HFF-Myc (cell line): ENCODE measurements at regions not wholly inside any gene's neighbourhood (a gene's known extent, or its start where the extent isn't known, plus 50 kb on each side); places are given as distances from the start of the nearest gene placed in this dataset.
"Not testable (repeated sequence)": the region's sequence is repeated elsewhere in the genome, so short reads cannot be mapped to it uniquely, and the experiment has no call there.

ENCODE experiments used
- DNase-seq: peaks from one replicate; pipeline ENCODE4 v3.0.0-alpha.2; 2011; ENCODE audit warnings: low read depth; ENCODE audit errors: extremely low read depth
- H3K4me3 ChIP-seq: replicated peaks from 2 replicates; pipeline ENCODE4 v1.5.1; 2011; ENCODE audit warnings: low read depth, mild to moderate bottlenecking, control low read depth, low read length
- TF ChIP-seq, protein P1 (sequence below): IDR thresholded peaks from 2 replicates; pipeline ENCODE4 v1.5.1; 2012; ENCODE audit warnings: mild to moderate bottlenecking, low read depth, low read length, control low read depth; ENCODE audit errors: missing control alignments

DNA sequence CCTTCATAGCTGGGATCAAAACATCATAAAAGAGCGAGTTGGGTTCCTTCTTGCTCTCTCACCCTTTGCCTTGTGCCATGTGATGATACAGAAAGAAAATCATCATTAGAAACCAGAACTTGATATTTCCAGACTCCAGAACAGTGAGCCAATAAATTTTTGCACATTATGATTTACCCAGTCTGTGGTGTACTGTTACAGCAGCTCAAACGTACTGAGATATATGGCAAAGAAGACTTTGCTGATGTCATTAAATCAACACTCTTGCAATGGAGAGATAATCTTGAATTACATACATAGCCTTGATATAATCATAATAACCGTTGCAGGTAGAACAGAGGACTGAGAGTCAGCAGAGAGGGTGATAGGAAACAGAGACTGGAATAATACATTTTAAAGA lies 1271.6 kb downstream of the CDH12 start:
- no peak for DNase-seq
- TF ChIP-seq, protein P1, sequence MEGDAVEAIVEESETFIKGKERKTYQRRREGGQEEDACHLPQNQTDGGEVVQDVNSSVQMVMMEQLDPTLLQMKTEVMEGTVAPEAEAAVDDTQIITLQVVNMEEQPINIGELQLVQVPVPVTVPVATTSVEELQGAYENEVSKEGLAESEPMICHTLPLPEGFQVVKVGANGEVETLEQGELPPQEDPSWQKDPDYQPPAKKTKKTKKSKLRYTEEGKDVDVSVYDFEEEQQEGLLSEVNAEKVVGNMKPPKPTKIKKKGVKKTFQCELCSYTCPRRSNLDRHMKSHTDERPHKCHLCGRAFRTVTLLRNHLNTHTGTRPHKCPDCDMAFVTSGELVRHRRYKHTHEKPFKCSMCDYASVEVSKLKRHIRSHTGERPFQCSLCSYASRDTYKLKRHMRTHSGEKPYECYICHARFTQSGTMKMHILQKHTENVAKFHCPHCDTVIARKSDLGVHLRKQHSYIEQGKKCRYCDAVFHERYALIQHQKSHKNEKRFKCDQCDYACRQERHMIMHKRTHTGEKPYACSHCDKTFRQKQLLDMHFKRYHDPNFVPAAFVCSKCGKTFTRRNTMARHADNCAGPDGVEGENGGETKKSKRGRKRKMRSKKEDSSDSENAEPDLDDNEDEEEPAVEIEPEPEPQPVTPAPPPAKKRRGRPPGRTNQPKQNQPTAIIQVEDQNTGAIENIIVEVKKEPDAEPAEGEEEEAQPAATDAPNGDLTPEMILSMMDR: no peak
- H3K4me3 ChIP-seq: no peak overlapping the region

- no peak for DNase-seq
- H3K4me3 ChIP-seq: no peak overlapping the region
- TF ChIP-seq, protein P1: no peak
Measured at GRCh38 chr5:21574961-21575360, 1278.2 kb downstream of the CDH12 start.

DNA sequence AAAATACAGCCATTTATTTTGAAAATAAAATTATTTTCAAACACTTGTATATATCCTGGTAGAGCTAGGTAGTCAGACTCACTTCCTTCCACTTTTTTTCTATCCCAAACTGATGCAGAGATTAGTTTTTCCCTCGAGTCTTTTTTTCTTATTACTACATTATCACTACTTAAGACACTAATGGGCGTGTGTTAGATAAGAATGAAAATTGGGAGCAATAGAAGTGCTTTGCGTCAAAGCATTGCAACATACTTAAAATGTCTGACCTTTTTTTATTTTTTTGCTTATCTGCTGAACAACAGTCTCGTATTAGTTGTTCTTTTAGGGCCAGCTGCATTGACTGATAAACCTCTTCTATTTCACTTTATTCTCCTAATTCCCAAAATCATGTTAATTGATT lies 1278.7 kb downstream of the CDH12 start:
- H3K4me3 ChIP-seq: no peak overlapping the region
- no peak for DNase-seq
- TF ChIP-seq, protein P1: no peak

GRCh38 chr5:21573416-21574314 lies 1279.5 kb downstream of the CDH12 start:
- TF ChIP-seq, protein P1: no peak
- H3K4me3 ChIP-seq: no peak overlapping the region
- DNase-seq: no peak

DNA sequence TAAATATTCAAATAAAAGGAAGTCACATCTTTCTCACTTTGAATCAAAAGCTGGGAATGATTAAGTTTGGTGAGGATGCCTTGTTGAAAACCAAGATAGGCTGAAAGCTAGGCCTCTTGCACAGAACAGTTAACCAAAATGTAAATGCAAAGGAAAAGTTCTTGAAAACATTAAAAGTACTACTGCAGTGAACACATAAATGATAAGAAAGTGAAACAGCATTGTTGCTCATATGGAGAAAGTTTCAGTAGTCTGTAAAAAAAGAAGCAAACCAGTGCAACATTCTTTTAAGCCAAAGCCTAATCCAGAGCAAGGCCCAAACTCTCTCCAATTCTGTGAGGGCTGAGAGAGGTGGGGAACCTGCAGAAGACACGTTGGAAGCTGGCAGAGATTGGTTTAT lies 1281.9 kb downstream of the CDH12 start:
- DNase-seq, H3K4me3 ChIP-seq: not testable (repeated sequence)

DNA sequence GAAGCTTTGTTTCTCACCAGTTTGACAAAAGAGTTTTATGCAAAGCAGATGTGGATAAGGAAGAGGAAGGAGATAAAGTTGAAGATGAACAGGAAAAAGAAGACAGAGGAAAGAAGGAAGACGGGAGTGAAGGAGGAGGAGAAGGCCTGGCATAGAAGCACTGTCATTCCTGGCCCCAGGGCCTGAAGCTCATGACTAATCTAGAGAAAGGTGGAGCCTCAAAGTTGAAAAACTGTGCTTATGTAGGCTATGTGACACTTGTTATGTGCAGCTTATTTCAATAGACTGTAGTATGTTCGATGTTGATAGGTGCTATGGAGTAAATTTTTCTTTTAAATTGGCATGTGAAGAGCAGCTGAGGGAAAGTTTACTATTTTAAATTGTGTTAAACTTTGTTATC lies 1294.0 kb downstream of the CDH12 start:
- not testable (repeated sequence) for H3K4me3 ChIP-seq, DNase-seq

GRCh38 chr5:21552263-21552662 lies 1300.9 kb downstream of the CDH12 start:
- H3K4me3 ChIP-seq, DNase-seq: not testable (repeated sequence)

GRCh38 chr5:21550916-21551315 lies 1302.2 kb downstream of the CDH12 start:
- not testable (repeated sequence) for H3K4me3 ChIP-seq, DNase-seq

DNA sequence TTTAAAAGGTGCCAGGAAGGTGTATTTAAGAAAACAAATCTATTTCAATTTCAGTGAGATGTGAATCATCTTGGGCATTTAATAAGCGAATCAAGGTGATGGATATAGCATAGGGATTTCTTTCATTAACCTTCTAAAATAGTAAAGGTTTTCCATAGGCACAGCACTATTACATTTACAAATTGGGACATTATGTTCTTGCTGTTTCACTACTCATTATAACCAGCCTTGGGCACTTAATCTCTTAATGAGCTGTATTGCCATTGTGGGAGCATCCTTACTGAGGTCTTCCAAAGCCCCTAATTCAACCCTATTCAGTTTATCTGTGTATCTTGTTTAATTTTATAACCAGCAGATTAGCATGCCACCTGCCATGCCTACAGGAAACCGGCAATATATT lies 1305.5 kb downstream of the CDH12 start:
- not testable (repeated sequence) for H3K4me3 ChIP-seq, DNase-seq

DNA sequence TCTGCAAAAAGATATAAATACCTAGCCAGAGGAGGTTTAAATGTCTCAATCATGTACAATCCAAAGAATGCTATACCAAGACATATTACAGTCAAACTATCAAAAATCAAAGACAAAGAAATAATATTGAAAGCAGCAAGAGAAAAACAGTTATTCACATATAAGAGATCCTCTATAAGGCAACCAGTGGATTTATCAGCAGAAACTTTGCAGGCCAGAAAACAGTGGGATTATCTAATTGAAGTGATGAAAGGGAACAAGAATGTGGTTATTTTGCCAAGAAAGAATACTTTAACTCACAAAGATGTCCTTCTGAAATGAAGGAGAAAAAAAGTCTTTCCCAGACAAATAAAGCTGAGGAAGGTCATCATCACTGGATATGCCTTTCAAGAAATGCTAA lies 1318.0 kb downstream of the CDH12 start:
- H3K4me3 ChIP-seq, DNase-seq: not testable (repeated sequence)

- DNase-seq, H3K4me3 ChIP-seq: not testable (repeated sequence)
Measured at GRCh38 chr5:21521157-21521556, 1332.0 kb downstream of the CDH12 start.

DNA sequence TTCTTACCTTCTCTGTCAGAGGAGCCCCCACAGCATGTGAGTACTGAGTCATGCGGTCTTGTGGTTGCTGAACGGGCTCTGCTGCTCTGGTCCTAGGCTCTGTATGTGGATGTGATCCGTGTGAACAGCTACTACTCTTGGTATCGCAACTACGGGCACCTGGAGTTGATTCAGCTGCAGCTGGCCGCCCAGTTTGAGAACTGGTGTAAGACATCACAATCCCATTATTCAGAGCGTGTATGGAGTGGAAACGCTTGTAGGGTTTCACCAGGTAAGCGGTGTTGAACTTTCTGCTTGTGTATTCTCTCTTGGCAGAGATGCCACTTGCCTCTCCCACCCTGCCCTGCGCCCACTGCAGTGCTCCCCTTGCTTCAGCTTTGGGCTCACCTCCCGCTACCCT lies 1356.2 kb downstream of the CDH12 start:
- DNase-seq, H3K4me3 ChIP-seq: not testable (repeated sequence)

GRCh38 chr5:21496056-21496455 lies 1357.1 kb downstream of the CDH12 start:
- not testable (repeated sequence) for H3K4me3 ChIP-seq, DNase-seq

- DNase-seq: not testable (repeated sequence)
Measured at GRCh38 chr5:21495235-21495634, 1357.9 kb downstream of the CDH12 start.

More at GRCh38 chr5:21495235-21495634, 1357.9 kb downstream of the CDH12 start:
- not testable (repeated sequence) for H3K4me3 ChIP-seq
